ENCODE measurements at regions not wholly inside any gene's neighbourhood (a gene's known extent, or its start where the extent isn't known, plus 50 kb on each side); places are given as distances from the start of the nearest gene placed in this dataset.

- intact Hi-C loops (cut with DNase I), result no loop called here
- no peaks in the 10 kb centered on the region for H3K36me3 ChIP-seq
- no peak overlapping the region for H3K27ac ChIP-seq
- H3K4me1 ChIP-seq, result peaks cover 0 to 13% (median 0%) of the 10 kb centered on the region in 3 donors
- H3K4me3 ChIP-seq, result no peak overlapping the region
- no peaks in the 10 kb centered on the region for H3K9me3 ChIP-seq
- no peak for TF ChIP-seq CTCF (IDR thresholded peaks at IDR 0.05)
- TF ChIP-seq POLR2A (IDR thresholded peaks at IDR 0.05), result no peak
- H3K27me3 ChIP-seq, result no peaks in the 10 kb centered on the region
- WGBS, 2 donors, result 83 to 94% methylated on average over 2 of the region's 2 CpGs
- no peak for DNase-seq
Observed at GRCh38 chr6:51463321-51463720, 624.1 kb downstream of the PKHD1 start.

- WGBS, 2 donors, result 94 to 100% methylated on average over 1 of the region's 1 CpG
- no peak for TF ChIP-seq POLR2A (IDR thresholded peaks at IDR 0.05)
- no peak for TF ChIP-seq CTCF (IDR thresholded peaks at IDR 0.05)
- peaks cover 0 to 13% (median 0%) of the 10 kb centered on the region in 3 donors for H3K4me1 ChIP-seq
- H3K27me3 ChIP-seq, result no peaks in the 10 kb centered on the region
- intact Hi-C loops (cut with DNase I), result no loop called here
- no peak overlapping the region for H3K27ac ChIP-seq
- H3K9me3 ChIP-seq, result no peaks in the 10 kb centered on the region
- H3K4me3 ChIP-seq, result no peak overlapping the region
- no peak for DNase-seq
- H3K36me3 ChIP-seq, result no peaks in the 10 kb centered on the region
Observed at GRCh38 chr6:51464956-51465355, 622.5 kb downstream of the PKHD1 start.

GRCh38 chr6:51466427-51466826 lies 621.0 kb downstream of the PKHD1 start:
- Histone ChIP-seq H3K27ac (no peak overlapping the region), H3K36me3 (no peaks in the 10 kb centered on the region), H3K4me3 (no peak overlapping the region), H3K9me3 (no peaks in the 10 kb centered on the region), H3K27me3 (no peaks in the 10 kb centered on the region), H3K4me1 (peaks cover 0 to 13% (median 0%) of the 10 kb centered on the region in 3 donors)
- WGBS, 2 donors, result 13 to 45% methylated on average over 9 of the region's 9 CpGs
- intact Hi-C loops (cut with DNase I), result no loop called here
- TF ChIP-seq CTCF (IDR thresholded peaks at IDR 0.05) (no peak), POLR2A (IDR thresholded peaks at IDR 0.05) (no peak)
- no peak for DNase-seq

GRCh38 chr6:51467231-51467952 lies 620.0 kb downstream of the PKHD1 start:
- no peak overlapping the region for H3K27ac ChIP-seq
- peaks cover 0 to 13% (median 0%) of the 10 kb centered on the region in 3 donors for H3K4me1 ChIP-seq
- no peaks in the 10 kb centered on the region for H3K27me3 ChIP-seq
- DNase-seq, result no peak
- no peaks in the 10 kb centered on the region for H3K36me3 ChIP-seq
- H3K9me3 ChIP-seq, result no peaks in the 10 kb centered on the region
- 49 to 59% methylated on average over 6 of the region's 6 CpGs for WGBS, 2 donors
- intact Hi-C loops (cut with DNase I), result no loop called here
- no peak for TF ChIP-seq POLR2A (IDR thresholded peaks at IDR 0.05)
- TF ChIP-seq CTCF (IDR thresholded peaks at IDR 0.05), result no peak
- no peak overlapping the region for H3K4me3 ChIP-seq

GRCh38 chr6:51468704-51469103 lies 618.7 kb downstream of the PKHD1 start:
- no peaks in the 10 kb centered on the region for H3K36me3 ChIP-seq
- intact Hi-C loops (cut with DNase I), result no loop called here
- no peak overlapping the region for H3K4me3 ChIP-seq
- 76 to 90% methylated on average over 3 of the region's 3 CpGs for WGBS, 2 donors
- DNase-seq, result no peak
- H3K27ac ChIP-seq, result no peak overlapping the region
- H3K4me1 ChIP-seq, result peaks cover 0 to 25% (median 2%) of the 10 kb centered on the region in 3 donors
- TF ChIP-seq CTCF (IDR thresholded peaks at IDR 0.05) (no peak), POLR2A (IDR thresholded peaks at IDR 0.05) (no peak)
- no peaks in the 10 kb centered on the region for H3K27me3 ChIP-seq
- no peaks in the 10 kb centered on the region for H3K9me3 ChIP-seq

Measured in esophagus squamous epithelium (tissue), 5 donors.